WTC11 (cell line): ENCODE measurements at regions not wholly inside any gene's neighbourhood (a gene's known extent, or its start where the extent isn't known, plus 50 kb on each side); places are given as distances from the start of the nearest gene placed in this dataset.
"Not testable (repeated sequence)": the region's sequence is repeated elsewhere in the genome, so short reads cannot be mapped to it uniquely, and the experiment has no call there.

Experiments
- ATAC-seq: fragments of 200-7000 bp; cut with Tn5 transposase; 2 replicates; pipeline ENCODE4 v1.10.0; 2021; ENCODE audit warnings: mild to moderate bottlenecking, moderate library complexity
- CTCF ChIA-PET: fragments of 300-600 bp; sonication (Branson Sonifier 250); formaldehyde crosslinking; loops from one replicate; lab custom pipeline; 2021; ENCODE audit warnings: antibody characterized with exemption; lab: Charles Lee
- POLR2A ChIA-PET: fragments of 350-600 bp; sonication (Branson Sonifier 250); formaldehyde crosslinking; loops from one replicate; lab custom pipeline; 2021; ENCODE audit warnings: antibody characterized with exemption; lab: Charles Lee
- DNase-seq: peaks from one replicate; pipeline ENCODE4 v3.0.0; 2021; ENCODE audit warnings: low spot score
- H3K27ac Mint-ChIP-seq: 2 replicates; pipeline ENCODE4 v1.8.0; 2021; ENCODE audit warnings: mixed read lengths
- H3K27me3 Mint-ChIP-seq: 2 replicates; pipeline ENCODE4 v1.8.0; 2021; ENCODE audit warnings: low read depth, mild to moderate bottlenecking, moderate library complexity, mixed read lengths
- H3K36me3 Mint-ChIP-seq: 2 replicates; pipeline ENCODE4 v1.8.0; 2021; ENCODE audit warnings: mixed read lengths
- H3K4me1 Mint-ChIP-seq: 2 replicates; pipeline ENCODE4 v1.8.0; 2022; ENCODE audit warnings: mixed read lengths
- H3K4me3 Mint-ChIP-seq: 2 replicates; pipeline ENCODE4 v1.8.0; 2021; ENCODE audit warnings: mild to moderate bottlenecking, moderate library complexity, mixed read lengths
- H3K9me3 Mint-ChIP-seq: 2 replicates; pipeline ENCODE4 v1.8.0; 2021; ENCODE audit warnings: mixed read lengths
- ATF1 ChIP-seq: sonication (generic); formaldehyde crosslinking; IDR thresholded peaks from 2 replicates; pipeline ENCODE4 v1.8.1; 2023; ENCODE audit warnings: mild to moderate bottlenecking, moderate library complexity, missing genetic modification reagents
- CBFB ChIP-seq: sonication (generic); formaldehyde crosslinking; IDR thresholded peaks from 2 replicates; pipeline ENCODE4 v1.8.1; 2022; ENCODE audit warnings: mild to moderate bottlenecking, low read depth, missing genetic modification reagents
- FOXJ3 ChIP-seq: sonication (generic); formaldehyde crosslinking; IDR thresholded peaks from 2 replicates; pipeline ENCODE4 v1.9.0; 2021; ENCODE audit warnings: missing genetic modification reagents, mild to moderate bottlenecking, borderline replicate concordance
- FOXK1 ChIP-seq: sonication (generic); formaldehyde crosslinking; IDR thresholded peaks from 2 replicates; pipeline ENCODE4 v1.8.0; 2022; ENCODE audit warnings: mild to moderate bottlenecking, moderate library complexity, missing genetic modification reagents
- GTF2I ChIP-seq: fragments of 250-450 bp; sonication (Bioruptor Pico); conservative IDR thresholded peaks from 2 replicates; pipeline ENCODE4 v1.4.0; 2021; ENCODE audit warnings: mild to moderate bottlenecking
- HMGA2 ChIP-seq: fragments of 250-450 bp; sonication (Bioruptor Pico); IDR thresholded peaks from 2 replicates; pipeline ENCODE4 v1.4.0; 2021; ENCODE audit warnings: mild to moderate bottlenecking, moderate library complexity
- KAT7 ChIP-seq: sonication (generic); formaldehyde crosslinking; IDR thresholded peaks from 2 replicates; pipeline ENCODE4 v1.8.1; 2023; ENCODE audit warnings: missing genetic modification reagents, mild to moderate bottlenecking, borderline replicate concordance
- NFE2L1 ChIP-seq: sonication (generic); formaldehyde crosslinking; IDR thresholded peaks from 2 replicates; pipeline ENCODE4 v1.8.1; 2023; ENCODE audit warnings: missing genetic modification reagents
- SMAD3 ChIP-seq: sonication (generic); formaldehyde crosslinking; IDR thresholded peaks from 2 replicates; pipeline ENCODE4 v1.8.0; 2022; ENCODE audit warnings: missing genetic modification reagents, mild to moderate bottlenecking, borderline replicate concordance
- SMAD4 ChIP-seq: sonication (generic); formaldehyde crosslinking; IDR thresholded peaks from 2 replicates; pipeline ENCODE4 v1.8.0; 2022; ENCODE audit warnings: mild to moderate bottlenecking, missing genetic modification reagents
- SOX15 ChIP-seq: fragments of 250-450 bp; sonication (Bioruptor Pico); IDR thresholded peaks from 2 replicates; pipeline ENCODE4 v1.9.0; 2021; ENCODE audit warnings: mild to moderate bottlenecking
- SP1 ChIP-seq: sonication (generic); formaldehyde crosslinking; conservative IDR thresholded peaks from 2 replicates; pipeline ENCODE4 v1.8.1; 2022; ENCODE audit warnings: missing genetic modification reagents
- TP53 ChIP-seq: sonication (generic); formaldehyde crosslinking; IDR thresholded peaks from 2 replicates; pipeline ENCODE4 v1.8.1; 2023; ENCODE audit warnings: mild to moderate bottlenecking, missing genetic modification reagents
- ZNF219 ChIP-seq: sonication (generic); formaldehyde crosslinking; IDR thresholded peaks from 2 replicates; pipeline ENCODE4 v1.8.0; 2023; ENCODE audit warnings: missing genetic modification reagents, mild to moderate bottlenecking, borderline replicate concordance
- ZNF232 ChIP-seq: sonication (generic); formaldehyde crosslinking; IDR thresholded peaks from 2 replicates; pipeline ENCODE4 v1.8.0; 2022; ENCODE audit warnings: mild to moderate bottlenecking, missing genetic modification reagents
- ZNF263 ChIP-seq: sonication (generic); formaldehyde crosslinking; IDR thresholded peaks from 2 replicates; pipeline ENCODE4 v1.8.1; 2022; ENCODE audit warnings: low read depth, mild to moderate bottlenecking, moderate library complexity, missing genetic modification reagents
- ZNF423 ChIP-seq: fragments of 250-450 bp; sonication (Bioruptor Pico); IDR thresholded peaks from 2 replicates; pipeline ENCODE4 v2.1.2; 2022; ENCODE audit warnings: mild to moderate bottlenecking, moderate library complexity
- TF ChIP-seq, protein P1 (sequence below): sonication (generic); formaldehyde crosslinking; IDR thresholded peaks from 2 replicates; pipeline ENCODE4 v1.8.0; 2022; ENCODE audit warnings: mild to moderate bottlenecking, missing genetic modification reagents
- TF ChIP-seq, protein P2 (sequence below): fragments of 250-450 bp; sonication (Bioruptor Pico); IDR thresholded peaks from 2 replicates; pipeline ENCODE4 v2.1.2; 2022; ENCODE audit warnings: mild to moderate bottlenecking, moderate library complexity
- TF ChIP-seq, protein P3 (sequence below): sonication (generic); formaldehyde crosslinking; IDR thresholded peaks from 2 replicates; pipeline ENCODE4 v1.8.0; 2022; ENCODE audit warnings: mild to moderate bottlenecking, missing genetic modification reagents
- TF ChIP-seq, protein P4 (sequence below): sonication (generic); formaldehyde crosslinking; IDR thresholded peaks from 2 replicates; pipeline ENCODE4 v1.8.1; 2023; ENCODE audit warnings: mild to moderate bottlenecking, moderate library complexity, missing genetic modification reagents
- TF ChIP-seq, protein P5 (sequence below): sonication (generic); formaldehyde crosslinking; IDR thresholded peaks from 2 replicates; pipeline ENCODE4 v1.8.1; 2023; ENCODE audit warnings: mild to moderate bottlenecking, missing genetic modification reagents
- TF ChIP-seq, protein P6 (sequence below): sonication (generic); formaldehyde crosslinking; IDR thresholded peaks from 2 replicates; pipeline ENCODE4 v1.8.1; 2022; ENCODE audit warnings: missing genetic modification reagents, borderline replicate concordance

DNA sequence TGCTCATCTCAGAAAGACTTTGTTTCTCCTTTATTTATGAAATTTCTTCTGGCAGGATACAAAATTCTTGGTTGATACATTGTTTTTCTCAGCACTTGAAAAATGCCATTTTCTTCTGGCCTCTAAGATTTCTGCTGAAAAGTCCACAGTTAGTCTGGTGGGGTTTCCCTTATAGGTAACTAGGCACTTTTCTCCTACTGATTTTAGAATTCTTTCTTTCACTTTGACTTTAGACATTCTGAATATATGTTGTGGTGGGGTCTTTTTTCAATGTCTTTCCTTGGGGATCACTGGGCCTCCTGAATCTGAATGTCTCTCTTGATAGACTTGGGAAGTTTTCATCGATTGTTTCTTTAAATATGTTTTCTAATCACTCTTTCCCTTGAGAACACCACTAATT is 79.6 kb downstream of the CETN3 start (continued):
- TF ChIP-seq HMGA2 (no peak), ZNF219 (CRISPR knock-in tag) (no peak)

DNA sequence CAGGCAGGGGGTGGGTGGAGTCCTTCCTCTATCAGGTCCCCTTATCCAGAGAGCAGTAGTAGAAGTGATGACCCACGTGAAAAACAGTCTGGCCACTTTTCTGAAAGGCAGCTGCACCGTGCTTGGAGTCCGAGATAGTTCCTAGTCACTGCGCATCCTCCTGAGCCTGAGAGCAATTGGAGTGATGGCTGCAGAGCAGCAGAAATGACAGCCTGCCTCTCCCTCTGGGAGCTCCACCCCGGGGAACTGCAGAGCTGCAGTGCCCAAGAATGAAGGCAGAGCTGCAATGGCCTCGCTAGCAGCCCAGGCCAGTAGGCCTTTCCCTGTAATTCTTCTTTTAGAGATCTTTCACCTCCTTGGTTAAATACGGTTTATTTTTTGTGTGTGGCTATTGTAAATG is 82.6 kb downstream of the CETN3 start:
- Mint-ChIP-seq H3K4me3 (no peak overlapping the region), H3K27ac (no peak overlapping the region), H3K36me3 (no peaks in the 10 kb centered on the region), H3K9me3 (peaks cover 1% of the 10 kb centered on the region), H3K4me1 (no peaks in the 10 kb centered on the region), H3K27me3 (no peaks in the 10 kb centered on the region)
- ATAC-seq = peak; percentile 75
- TF ChIP-seq SP1 (CRISPR knock-in tag) (no peak), SOX15 (CRISPR knock-in tag) (no peak), SMAD4 (CRISPR knock-in tag) (no peak), TP53 (CRISPR knock-in tag) (no peak), SMAD3 (no peak), FOXK1 (CRISPR knock-in tag) (no peak), ATF1 (CRISPR knock-in tag) (no peak), CBFB (CRISPR knock-in tag) (no peak), ZNF423 (CRISPR knock-in tag) (no peak), NFE2L1 (no peak), ZNF263 (CRISPR knock-in tag) (no peak), ZNF232 (no peak), FOXJ3 (no peak), KAT7 (CRISPR knock-in tag) (no peak)
- TF ChIP-seq, protein P1, sequence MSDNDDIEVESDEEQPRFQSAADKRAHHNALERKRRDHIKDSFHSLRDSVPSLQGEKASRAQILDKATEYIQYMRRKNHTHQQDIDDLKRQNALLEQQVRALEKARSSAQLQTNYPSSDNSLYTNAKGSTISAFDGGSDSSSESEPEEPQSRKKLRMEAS (CRISPR knock-in tag) = no peak
- TF ChIP-seq, protein P2, sequence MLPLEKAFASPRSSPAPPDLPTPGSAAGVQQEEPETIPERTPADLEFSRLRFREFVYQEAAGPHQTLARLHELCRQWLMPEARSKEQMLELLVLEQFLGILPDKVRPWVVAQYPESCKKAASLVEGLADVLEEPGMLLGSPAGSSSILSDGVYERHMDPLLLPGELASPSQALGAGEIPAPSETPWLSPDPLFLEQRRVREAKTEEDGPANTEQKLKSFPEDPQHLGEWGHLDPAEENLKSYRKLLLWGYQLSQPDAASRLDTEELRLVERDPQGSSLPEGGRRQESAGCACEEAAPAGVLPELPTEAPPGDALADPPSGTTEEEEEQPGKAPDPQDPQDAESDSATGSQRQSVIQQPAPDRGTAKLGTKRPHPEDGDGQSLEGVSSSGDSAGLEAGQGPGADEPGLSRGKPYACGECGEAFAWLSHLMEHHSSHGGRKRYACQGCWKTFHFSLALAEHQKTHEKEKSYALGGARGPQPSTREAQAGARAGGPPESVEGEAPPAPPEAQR = no peak
- TF ChIP-seq, protein P3, sequence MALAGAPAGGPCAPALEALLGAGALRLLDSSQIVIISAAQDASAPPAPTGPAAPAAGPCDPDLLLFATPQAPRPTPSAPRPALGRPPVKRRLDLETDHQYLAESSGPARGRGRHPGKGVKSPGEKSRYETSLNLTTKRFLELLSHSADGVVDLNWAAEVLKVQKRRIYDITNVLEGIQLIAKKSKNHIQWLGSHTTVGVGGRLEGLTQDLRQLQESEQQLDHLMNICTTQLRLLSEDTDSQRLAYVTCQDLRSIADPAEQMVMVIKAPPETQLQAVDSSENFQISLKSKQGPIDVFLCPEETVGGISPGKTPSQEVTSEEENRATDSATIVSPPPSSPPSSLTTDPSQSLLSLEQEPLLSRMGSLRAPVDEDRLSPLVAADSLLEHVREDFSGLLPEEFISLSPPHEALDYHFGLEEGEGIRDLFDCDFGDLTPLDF (CRISPR knock-in tag) = no peak
- TF ChIP-seq, protein P4, sequence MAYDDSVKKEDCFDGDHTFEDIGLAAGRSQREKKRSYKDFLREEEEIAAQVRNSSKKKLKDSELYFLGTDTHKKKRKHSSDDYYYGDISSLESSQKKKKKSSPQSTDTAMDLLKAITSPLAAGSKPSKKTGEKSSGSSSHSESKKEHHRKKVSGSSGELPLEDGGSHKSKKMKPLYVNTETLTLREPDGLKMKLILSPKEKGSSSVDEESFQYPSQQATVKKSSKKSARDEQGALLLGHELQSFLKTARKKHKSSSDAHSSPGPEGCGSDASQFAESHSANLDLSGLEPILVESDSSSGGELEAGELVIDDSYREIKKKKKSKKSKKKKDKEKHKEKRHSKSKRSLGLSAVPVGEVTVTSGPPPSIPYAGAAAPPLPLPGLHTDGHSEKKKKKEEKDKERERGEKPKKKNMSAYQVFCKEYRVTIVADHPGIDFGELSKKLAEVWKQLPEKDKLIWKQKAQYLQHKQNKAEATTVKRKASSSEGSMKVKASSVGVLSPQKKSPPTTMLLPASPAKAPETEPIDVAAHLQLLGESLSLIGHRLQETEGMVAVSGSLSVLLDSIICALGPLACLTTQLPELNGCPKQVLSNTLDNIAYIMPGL = no peak
- TF ChIP-seq, protein P5, sequence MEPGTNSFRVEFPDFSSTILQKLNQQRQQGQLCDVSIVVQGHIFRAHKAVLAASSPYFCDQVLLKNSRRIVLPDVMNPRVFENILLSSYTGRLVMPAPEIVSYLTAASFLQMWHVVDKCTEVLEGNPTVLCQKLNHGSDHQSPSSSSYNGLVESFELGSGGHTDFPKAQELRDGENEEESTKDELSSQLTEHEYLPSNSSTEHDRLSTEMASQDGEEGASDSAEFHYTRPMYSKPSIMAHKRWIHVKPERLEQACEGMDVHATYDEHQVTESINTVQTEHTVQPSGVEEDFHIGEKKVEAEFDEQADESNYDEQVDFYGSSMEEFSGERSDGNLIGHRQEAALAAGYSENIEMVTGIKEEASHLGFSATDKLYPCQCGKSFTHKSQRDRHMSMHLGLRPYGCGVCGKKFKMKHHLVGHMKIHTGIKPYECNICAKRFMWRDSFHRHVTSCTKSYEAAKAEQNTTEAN (CRISPR knock-in tag) = no peak
- CTCF ChIA-PET = interaction anchor here (0.8 kb wide), 1 partner anchor 61 kb away, joined by 3 read pairs; no protein-coding TSS in a partner anchor
- POLR2A ChIA-PET = no interaction called here
- no peak for DNase-seq

DNA sequence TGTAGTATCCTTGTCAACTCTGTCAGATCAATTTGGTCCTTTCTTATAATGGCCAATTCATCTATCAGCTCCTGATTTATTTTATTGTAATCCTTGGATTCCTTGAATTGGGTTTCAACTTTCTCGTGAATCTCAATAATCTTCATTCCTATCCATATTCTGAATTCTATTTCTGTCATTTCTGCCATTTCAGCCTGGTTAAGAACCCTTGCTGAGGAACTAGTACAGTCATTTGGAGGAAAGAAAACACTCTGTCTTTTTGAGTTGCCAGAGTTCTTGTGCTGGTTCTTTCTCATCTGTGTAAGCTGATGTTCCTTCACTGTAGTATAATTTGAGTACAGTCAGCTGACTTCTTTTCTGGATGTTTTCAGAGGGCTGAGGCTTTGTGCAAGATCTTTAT is 84.5 kb downstream of the CETN3 start:
- peaks cover 15% of the 10 kb centered on the region for H3K9me3 Mint-ChIP-seq
- H3K36me3 Mint-ChIP-seq = 0 out of 2 replicates have a peak, but pooled peaks cover 4% of the 10 kb centered on the region
- ChIA-PET POLR2A (no interaction called here), CTCF (no interaction called here)
- no peak for TF ChIP-seq GTF2I (CRISPR knock-in tag)
- TF ChIP-seq, protein P6, sequence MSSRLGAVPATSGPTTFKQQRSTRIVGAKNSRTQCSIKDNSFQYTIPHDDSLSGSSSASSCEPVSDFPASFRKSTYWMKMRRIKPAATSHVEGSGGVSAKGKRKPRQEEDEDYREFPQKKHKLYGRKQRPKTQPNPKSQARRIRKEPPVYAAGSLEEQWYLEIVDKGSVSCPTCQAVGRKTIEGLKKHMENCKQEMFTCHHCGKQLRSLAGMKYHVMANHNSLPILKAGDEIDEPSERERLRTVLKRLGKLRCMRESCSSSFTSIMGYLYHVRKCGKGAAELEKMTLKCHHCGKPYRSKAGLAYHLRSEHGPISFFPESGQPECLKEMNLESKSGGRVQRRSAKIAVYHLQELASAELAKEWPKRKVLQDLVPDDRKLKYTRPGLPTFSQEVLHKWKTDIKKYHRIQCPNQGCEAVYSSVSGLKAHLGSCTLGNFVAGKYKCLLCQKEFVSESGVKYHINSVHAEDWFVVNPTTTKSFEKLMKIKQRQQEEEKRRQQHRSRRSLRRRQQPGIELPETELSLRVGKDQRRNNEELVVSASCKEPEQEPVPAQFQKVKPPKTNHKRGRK (CRISPR knock-in tag) = no peak
- DNase-seq (no peak), ATAC-seq (no peak)
- H3K27me3 Mint-ChIP-seq = no peaks in the 10 kb centered on the region
- no peaks in the 10 kb centered on the region for H3K4me1 Mint-ChIP-seq
- H3K4me3 Mint-ChIP-seq = no peak overlapping the region
- H3K27ac Mint-ChIP-seq = no peak overlapping the region

DNA sequence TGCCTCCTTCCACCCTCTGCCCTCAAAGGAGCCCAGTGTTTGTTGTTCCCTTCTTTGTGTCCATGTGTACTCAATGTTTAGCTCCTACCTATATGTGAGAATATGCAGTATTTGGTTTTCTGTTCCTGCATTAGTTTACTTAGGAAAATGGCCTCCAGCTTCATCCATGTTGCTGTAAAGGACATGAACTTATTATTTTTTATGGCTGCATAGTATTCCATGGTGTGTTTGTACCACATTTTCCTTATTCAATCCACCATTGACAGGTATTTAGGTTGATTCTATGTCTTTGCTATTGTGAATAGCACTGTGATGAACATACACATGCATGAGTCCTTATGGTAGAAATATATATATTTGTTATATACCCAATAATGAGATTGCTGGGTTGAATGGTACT is 89.2 kb downstream of the CETN3 start:
- H3K36me3 Mint-ChIP-seq, ATAC-seq, DNase-seq, H3K27me3 Mint-ChIP-seq, POLR2A ChIA-PET, H3K4me1 Mint-ChIP-seq, H3K27ac Mint-ChIP-seq, H3K4me3 Mint-ChIP-seq, CTCF ChIA-PET: not testable (repeated sequence)
- peaks cover 15% of the 10 kb centered on the region for H3K9me3 Mint-ChIP-seq
